ENCODE measurements at regions not wholly inside any gene's neighbourhood (a gene's known extent, or its start where the extent isn't known, plus 50 kb on each side); places are given as distances from the start of the nearest gene placed in this dataset.

- TF ChIP-seq CTCF (IDR thresholded peaks at IDR 0.05 in 4 of 5, conservative IDR thresholded peaks at IDR 0.05 in 1 of 5): no peak
- no peak for TF ChIP-seq POLR2A (IDR thresholded peaks at IDR 0.05)
These were observed 505.2 kb downstream of the SHQ1 start for GRCh38 chr3:72343078-72343477.

All from gastrocnemius medialis (tissue), 4 donors.